ENCODE measurements at regions not wholly inside any gene's neighbourhood (a gene's known extent, or its start where the extent isn't known, plus 50 kb on each side); places are given as distances from the start of the nearest gene placed in this dataset.
A peak's percentile ranks its signal among the peaks of the same experiment; 100 is the strongest.

- Mint-ChIP-seq H3K36me3 (ENCODE audit: low read depth) (no peaks in the 10 kb centered on the region), H3K4me1 (ENCODE audit: low read depth) (no peaks in the 10 kb centered on the region), H3K27ac (no peak overlapping the region), H3K27me3 (ENCODE audit: insufficient read depth) (no peaks in the 10 kb centered on the region; the same call in 1 of the 2 replicates), H3K4me3 (no peak overlapping the region), H3K9me3 (peaks cover 4% of the 10 kb centered on the region; the same call in 1 of the 2 replicates)
- no peak for TF ChIP-seq CTCF (IDR thresholded peaks at IDR 0.05)
- no peak for DNase-seq
Measured at GRCh38 chr4:29521281-29521680, 1198.9 kb upstream of the PCDH7 start.

GRCh38 chr4:29536745-29537144 lies 1183.4 kb upstream of the PCDH7 start:
- peaks cover 18% of the 10 kb centered on the region for H3K4me1 Mint-ChIP-seq (ENCODE audit: low read depth)
- H3K36me3 Mint-ChIP-seq (ENCODE audit: low read depth) = no peaks in the 10 kb centered on the region
- H3K9me3 Mint-ChIP-seq = no peaks in the 10 kb centered on the region
- no peak for DNase-seq
- H3K27ac Mint-ChIP-seq = no peak overlapping the region
- no peak overlapping the region; the same call in 1 of the 2 replicates for H3K4me3 Mint-ChIP-seq
- peaks cover 1% of the 10 kb centered on the region; the same call in 1 of the 2 replicates for H3K27me3 Mint-ChIP-seq (ENCODE audit: insufficient read depth)
- no peak for TF ChIP-seq CTCF (IDR thresholded peaks at IDR 0.05)

GRCh38 chr4:29538889-29539646 lies 1181.1 kb upstream of the PCDH7 start:
- Mint-ChIP-seq H3K36me3 (ENCODE audit: low read depth) (peaks cover 4% of the 10 kb centered on the region; the same call in 1 of the 2 replicates), H3K9me3 (no peaks in the 10 kb centered on the region), H3K4me1 (ENCODE audit: low read depth) (peaks cover 18% of the 10 kb centered on the region), H3K27ac (no peak overlapping the region), H3K27me3 (ENCODE audit: insufficient read depth) (peaks cover 2% of the 10 kb centered on the region; the same call in 1 of the 2 replicates), H3K4me3 (no peak overlapping the region)
- no peak for DNase-seq
- TF ChIP-seq CTCF (IDR thresholded peaks at IDR 0.05) = no peak

- no peak for TF ChIP-seq CTCF (IDR thresholded peaks at IDR 0.05)
- H3K36me3 Mint-ChIP-seq (ENCODE audit: low read depth) = peaks cover 4% of the 10 kb centered on the region; the same call in 1 of the 2 replicates
- DNase-seq = no peak
- peak overlapping the region; percentile 77 for H3K4me3 Mint-ChIP-seq
- H3K4me1 Mint-ChIP-seq (ENCODE audit: low read depth) = peaks cover 18% of the 10 kb centered on the region
- no peaks in the 10 kb centered on the region for H3K9me3 Mint-ChIP-seq
- H3K27me3 Mint-ChIP-seq (ENCODE audit: insufficient read depth) = peaks cover 2% of the 10 kb centered on the region; the same call in 1 of the 2 replicates
- H3K27ac Mint-ChIP-seq = no peak overlapping the region
Measured at GRCh38 chr4:29540439-29541102, 1179.6 kb upstream of the PCDH7 start.

GRCh38 chr4:29541757-29542156 lies 1178.4 kb upstream of the PCDH7 start:
- no peak overlapping the region for H3K4me3 Mint-ChIP-seq
- no peak for DNase-seq
- peaks cover 4% of the 10 kb centered on the region; the same call in 1 of the 2 replicates for H3K36me3 Mint-ChIP-seq (ENCODE audit: low read depth)

More at GRCh38 chr4:29541757-29542156, 1178.4 kb upstream of the PCDH7 start:
- Mint-ChIP-seq H3K27ac (no peak overlapping the region), H3K9me3 (no peaks in the 10 kb centered on the region), H3K4me1 (ENCODE audit: low read depth) (peaks cover 18% of the 10 kb centered on the region), H3K27me3 (ENCODE audit: insufficient read depth) (peaks cover 3% of the 10 kb centered on the region)
- TF ChIP-seq CTCF (IDR thresholded peaks at IDR 0.05) = no peak

Data from HFFc6 (cell line).